ENCODE measurements at regions not wholly inside any gene's neighbourhood (a gene's known extent, or its start where the extent isn't known, plus 50 kb on each side); places are given as distances from the start of the nearest gene placed in this dataset.

DNA sequence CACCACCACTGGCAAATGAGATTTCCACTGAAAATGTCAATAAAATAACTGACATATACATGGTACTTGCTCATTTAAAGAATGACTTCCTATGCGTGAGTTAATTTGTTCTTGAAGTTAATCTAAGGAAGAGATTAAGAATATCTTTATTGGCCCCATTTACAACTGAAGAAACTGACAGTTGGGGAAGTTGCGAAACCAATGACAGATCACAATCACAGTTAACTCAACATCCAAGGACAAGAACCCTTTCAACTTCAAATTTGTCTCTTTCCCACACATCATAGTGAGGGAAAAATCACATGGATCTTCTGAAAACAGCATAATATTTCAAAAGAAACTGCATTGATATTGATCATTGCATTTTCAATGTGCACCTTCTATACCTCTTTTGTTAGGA, 565.4 kb downstream of the IRS1 start:
- H3K9me3 ChIP-seq (replicated peaks in 1 of 3) = no peaks in the 10 kb centered on the region
- no peak overlapping the region for H3K27ac ChIP-seq

DNA sequence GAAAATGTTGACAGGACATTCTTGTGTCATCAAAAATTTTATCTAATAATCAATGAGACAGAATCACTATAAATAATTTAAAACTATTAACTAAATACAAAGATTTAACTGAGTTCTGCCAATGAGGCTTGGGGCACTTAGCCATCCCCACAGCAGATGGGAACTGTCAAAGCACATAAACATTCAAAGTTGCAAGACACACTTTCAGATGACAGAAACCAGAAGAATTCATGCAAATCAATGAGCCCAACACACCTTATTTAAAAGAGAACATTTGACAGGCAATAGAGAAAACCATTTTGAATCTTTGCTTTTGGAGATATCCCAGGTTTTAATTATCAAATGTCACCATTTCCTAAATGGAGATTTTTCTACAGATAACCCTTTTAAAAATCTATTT, 566.2 kb downstream of the IRS1 start:
- intact Hi-C loops (cut with DNase I) = no loop called here
- TF ChIP-seq POLR2A (IDR thresholded peaks at IDR 0.05) = no peak
- TF ChIP-seq, protein P1, sequence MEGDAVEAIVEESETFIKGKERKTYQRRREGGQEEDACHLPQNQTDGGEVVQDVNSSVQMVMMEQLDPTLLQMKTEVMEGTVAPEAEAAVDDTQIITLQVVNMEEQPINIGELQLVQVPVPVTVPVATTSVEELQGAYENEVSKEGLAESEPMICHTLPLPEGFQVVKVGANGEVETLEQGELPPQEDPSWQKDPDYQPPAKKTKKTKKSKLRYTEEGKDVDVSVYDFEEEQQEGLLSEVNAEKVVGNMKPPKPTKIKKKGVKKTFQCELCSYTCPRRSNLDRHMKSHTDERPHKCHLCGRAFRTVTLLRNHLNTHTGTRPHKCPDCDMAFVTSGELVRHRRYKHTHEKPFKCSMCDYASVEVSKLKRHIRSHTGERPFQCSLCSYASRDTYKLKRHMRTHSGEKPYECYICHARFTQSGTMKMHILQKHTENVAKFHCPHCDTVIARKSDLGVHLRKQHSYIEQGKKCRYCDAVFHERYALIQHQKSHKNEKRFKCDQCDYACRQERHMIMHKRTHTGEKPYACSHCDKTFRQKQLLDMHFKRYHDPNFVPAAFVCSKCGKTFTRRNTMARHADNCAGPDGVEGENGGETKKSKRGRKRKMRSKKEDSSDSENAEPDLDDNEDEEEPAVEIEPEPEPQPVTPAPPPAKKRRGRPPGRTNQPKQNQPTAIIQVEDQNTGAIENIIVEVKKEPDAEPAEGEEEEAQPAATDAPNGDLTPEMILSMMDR (IDR thresholded peaks at IDR 0.05) = no peak
- Histone ChIP-seq H3K4me3 (no peak overlapping the region), H3K27me3 (no peaks in the 10 kb centered on the region), H3K9me3 (replicated peaks in 1 of 3) (no peaks in the 10 kb centered on the region), H3K36me3 (replicated peaks in 1 of 2) (no peaks in the 10 kb centered on the region), H3K27ac (no peak overlapping the region), H3K4me1 (replicated peaks in 1 of 2) (no peaks in the 10 kb centered on the region)
- no peak for DNase-seq

More for the DNA sequence above, 565.4 kb downstream of the IRS1 start:
- Histone ChIP-seq H3K4me1 (replicated peaks in 1 of 2) (no peaks in the 10 kb centered on the region), H3K27me3 (no peaks in the 10 kb centered on the region), H3K36me3 (replicated peaks in 1 of 2) (no peaks in the 10 kb centered on the region), H3K4me3 (no peak overlapping the region)
- DNase-seq = no peak
- TF ChIP-seq POLR2A (IDR thresholded peaks at IDR 0.05) = no peak
- TF ChIP-seq, protein P1 (IDR thresholded peaks at IDR 0.05) = no peak
- 44 to 61% (median 51%) methylated on average over 2 of the region's 2 CpGs for WGBS, 4 donors
- intact Hi-C loops (cut with DNase I) = no loop called here

DNA sequence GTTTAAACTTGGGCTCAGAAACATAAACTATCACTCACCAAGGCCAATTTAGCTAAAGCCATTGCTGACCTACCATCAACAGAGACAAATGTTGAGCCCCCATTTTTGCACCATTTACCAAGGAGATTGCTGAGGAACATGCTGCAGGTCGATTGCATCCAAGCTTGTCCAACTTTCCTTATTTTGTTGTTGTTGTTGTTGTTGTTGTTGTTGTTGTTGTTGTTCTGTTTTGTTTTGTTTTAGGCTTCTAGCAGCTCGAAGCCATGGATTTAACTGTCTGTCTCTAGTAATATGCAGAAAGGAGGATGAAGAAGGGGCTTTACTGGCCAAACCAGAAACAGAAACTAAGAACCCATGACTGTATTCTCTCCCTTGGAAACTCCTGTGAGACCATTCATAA, 571.5 kb downstream of the IRS1 start:
- H3K27ac ChIP-seq = no peak overlapping the region
- H3K9me3 ChIP-seq (replicated peaks in 1 of 3) = no peaks in the 10 kb centered on the region
- intact Hi-C loops (cut with DNase I) = loop anchor here in 1 of 2 donors (10.0 kb wide), 1 partner anchor 567 kb away; the partner anchor contains the start of gene IRS1
- WGBS, 4 donors = 67 to 87% (median 82%) methylated on average over 2 of the region's 2 CpGs
- H3K27me3 ChIP-seq = no peaks in the 10 kb centered on the region
- H3K36me3 ChIP-seq (replicated peaks in 1 of 2) = no peaks in the 10 kb centered on the region
- TF ChIP-seq POLR2A (IDR thresholded peaks at IDR 0.05) = no peak
- TF ChIP-seq, protein P1 (IDR thresholded peaks at IDR 0.05) = no peak
- H3K4me1 ChIP-seq (replicated peaks in 1 of 2) = no peaks in the 10 kb centered on the region
- H3K4me3 ChIP-seq = no peak overlapping the region
- DNase-seq = no peak

DNA sequence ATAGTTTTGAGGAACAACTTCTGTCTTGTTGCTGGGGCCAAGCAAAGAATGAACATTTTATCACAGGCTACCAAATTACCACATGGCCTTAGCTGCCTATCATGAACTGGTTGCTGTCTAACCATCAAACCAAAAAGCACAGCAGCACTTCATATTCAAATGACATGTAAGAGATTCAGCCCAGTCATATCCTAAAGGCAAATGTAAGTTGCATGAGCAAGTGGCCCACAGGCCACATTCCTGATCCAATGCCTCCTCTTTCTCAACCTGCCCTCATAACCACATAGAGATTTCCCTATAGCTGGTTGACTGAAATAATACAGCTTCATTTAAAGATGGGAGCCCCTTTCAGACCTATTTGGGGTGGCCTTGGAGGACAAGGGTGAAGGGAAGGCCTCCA, 572.3 kb downstream of the IRS1 start:
- TF ChIP-seq, protein P1 (IDR thresholded peaks at IDR 0.05) = no peak
- no peak for TF ChIP-seq POLR2A (IDR thresholded peaks at IDR 0.05)
- no peaks in the 10 kb centered on the region for H3K36me3 ChIP-seq (replicated peaks in 1 of 2)
- no peak overlapping the region for H3K4me3 ChIP-seq
- no peaks in the 10 kb centered on the region for H3K4me1 ChIP-seq (replicated peaks in 1 of 2)
- DNase-seq = no peak
- H3K27me3 ChIP-seq = no peaks in the 10 kb centered on the region
- no peaks in the 10 kb centered on the region for H3K9me3 ChIP-seq (replicated peaks in 1 of 3)
- no peak overlapping the region for H3K27ac ChIP-seq
- intact Hi-C loops (cut with DNase I) = loop anchor here in 1 of 2 donors (10.0 kb wide), 1 partner anchor 567 kb away; the partner anchor contains the start of gene IRS1
